ENCODE measurements at regions not wholly inside any gene's neighbourhood (a gene's known extent, or its start where the extent isn't known, plus 50 kb on each side); places are given as distances from the start of the nearest gene placed in this dataset.

DNA sequence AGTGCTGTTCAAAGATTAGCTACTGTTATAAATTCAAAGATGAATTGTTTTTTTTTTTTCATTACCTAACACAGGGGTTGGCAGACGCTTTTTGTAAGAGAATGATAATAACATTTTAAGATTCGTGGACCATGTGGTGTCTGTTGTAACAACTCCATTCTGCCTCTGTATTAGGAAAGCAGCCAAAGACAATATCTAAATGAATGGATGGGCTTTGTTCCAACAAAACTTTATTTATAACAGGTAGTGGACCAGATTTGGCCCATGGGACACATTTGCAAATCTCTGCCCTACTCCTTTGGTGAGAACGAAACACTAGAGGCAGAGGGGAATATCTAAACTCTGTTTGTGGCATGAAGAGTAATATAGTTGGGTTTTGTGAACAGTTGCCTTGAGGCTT, 83.6 kb upstream of the BLID start:
- POLR2A ChIA-PET (ENCODE audit: partially characterized antibody): no interaction called here
- no peak overlapping the region for H3K14ac ChIP-seq (ENCODE audit: insufficient read length)
- H2BK15ac ChIP-seq (ENCODE audit: low read length): no peak overlapping the region
- H2AK5ac ChIP-seq (ENCODE audit: low read depth, low read length): no peak overlapping the region
- H3K4me1 ChIP-seq (replicated peaks in 1 of 4; ENCODE audit: control insufficient read depth in 3 of 4, insufficient read depth in 4 of 4, low read length in 3 of 4): peaks cover 0 to 4% (median under 1%) of the 10 kb centered on the region in 4 experiments; a peak in 2 of 7 replicates
- H3K36me3 ChIP-seq (ENCODE audit: control insufficient read depth in 2 of 4, insufficient read depth in 4 of 4, low read length in 3 of 4): no peaks in the 10 kb centered on the region
- no peak overlapping the region for H2BK120ac ChIP-seq (replicated peaks; ENCODE audit: low read depth, low read length)
- H3K27ac ChIP-seq (ENCODE audit: low read depth, low read length): no peak overlapping the region
- H3K9me3 ChIP-seq (ENCODE audit: insufficient read depth in 2 of 2, low read depth in 1 of 2, low read length in 1 of 2): no peaks in the 10 kb centered on the region
- WGBS, 2 experiments (ENCODE audit: extremely low coverage in 1 of 2, insufficient coverage in 1 of 2, insufficient read length in 1 of 2, insufficient replicate concordance in 2 of 2, low coverage in 1 of 2, low lambda C conversion rate in 2 of 2, missing lambda C conversion rate in 1 of 2): 88% methylated on average over 3 of the region's 3 CpGs; no CpG with 5 or more reads in 1 of the 2 experiments
- no peak overlapping the region for H2BK20ac ChIP-seq (ENCODE audit: low read length)
- no peak overlapping the region for H4K91ac ChIP-seq (replicated peaks; ENCODE audit: insufficient read length, low read length)
- H3K23ac ChIP-seq (ENCODE audit: insufficient read length): no peak overlapping the region
- no peak overlapping the region for H2BK12ac ChIP-seq (ENCODE audit: low read depth, low read length)
- H3K18ac ChIP-seq (ENCODE audit: extremely low read depth, low read length): no peak overlapping the region
- no peaks in the 10 kb centered on the region for H3K79me1 ChIP-seq (ENCODE audit: low read depth, low read length)
- no peak overlapping the region for H3K4me3 ChIP-seq (ENCODE audit: extremely low read depth in 1 of 4, insufficient read depth in 2 of 4, low read depth in 3 of 4, low read length in 4 of 4)
- no peaks in the 10 kb centered on the region for H3K79me2 ChIP-seq (ENCODE audit: control insufficient read depth in 1 of 2, insufficient read depth in 2 of 2, low read length in 2 of 2)
- H3K4ac ChIP-seq (replicated peaks; ENCODE audit: insufficient read length, low read depth, low read length): no peak overlapping the region
- H3K4me2 ChIP-seq (ENCODE audit: insufficient read depth in 1 of 2, low read depth in 2 of 2, low read length in 2 of 2): no peak overlapping the region
- H2BK5ac ChIP-seq (ENCODE audit: low read depth, low read length): no peak overlapping the region
- FAIRE-seq (no peak), DNase-seq (ENCODE audit: low read depth in 1 of 2, low spot score in 2 of 2) (no peak)
- H2AFZ ChIP-seq (ENCODE audit: low read length): no peak overlapping the region
- CTCF ChIA-PET (ENCODE audit: partially characterized antibody): interaction anchor here (0.6 to 2.1 kb wide), 2 partner anchors 93 to 238 kb away, joined by 3 to 5 read pairs; no protein-coding TSS in a partner anchor
- no peak overlapping the region for H4K5ac ChIP-seq (ENCODE audit: insufficient read length, low read depth, low read length)
- no peak overlapping the region for H3K9ac ChIP-seq (replicated peaks in 1 of 4; ENCODE audit: extremely low read depth in 1 of 4, low read depth in 3 of 4, low read length in 3 of 4)
- no peaks in the 10 kb centered on the region for H4K20me1 ChIP-seq (replicated peaks in 1 of 2; ENCODE audit: control insufficient read depth in 1 of 2, insufficient read depth in 2 of 2, low read length in 2 of 2)
- H3K56ac ChIP-seq (replicated peaks; ENCODE audit: insufficient read length, low read depth, low read length): no peak overlapping the region
- H3K23me2 ChIP-seq (ENCODE audit: low read depth, low read length): peaks cover 2% of the 10 kb centered on the region; the same call in 1 of the 2 replicates
- TF ChIP-seq SAP30 (IDR thresholded peaks at IDR 0.05; ENCODE audit: insufficient read depth, insufficient replicate concordance, low read length): no peak
- TF ChIP-seq EP300 (IDR thresholded peaks at IDR 0.05; ENCODE audit: borderline replicate concordance in 1 of 2, low read depth in 2 of 2, low read length in 2 of 2): no peak
- no peak for TF ChIP-seq EGR1 (IDR thresholded peaks at IDR 0.05; ENCODE audit: borderline replicate concordance, low read depth, low read length)
- TF ChIP-seq SP4 (IDR thresholded peaks at IDR 0.05; ENCODE audit: low read length): no peak
- TF ChIP-seq ZNF274 (IDR thresholded peaks at IDR 0.05; ENCODE audit: borderline replicate concordance, extremely low read depth, low read length): no peak
- TF ChIP-seq CBX5 (IDR thresholded peaks at IDR 0.05; ENCODE audit: low read depth, low read length): no peak
- TF ChIP-seq CEBPB (IDR thresholded peaks at IDR 0.05; ENCODE audit: low read depth, low read length): no peak
- no peak for TF ChIP-seq TAF7 (optimal IDR thresholded peaks at IDR 0.05; ENCODE audit: borderline replicate concordance, low read depth, low read length)
- H4K8ac ChIP-seq (ENCODE audit: extremely low read depth, insufficient read depth, low read length): no peak overlapping the region
- H3K27me3 ChIP-seq (replicated peaks in 1 of 4; ENCODE audit: control insufficient read depth in 3 of 4, extremely low read depth in 1 of 4, insufficient read depth in 3 of 4, low read length in 3 of 4): no peaks in the 10 kb centered on the region

Measured in H1 (cell line).